GM19395 (cell line): ENCODE measurements at regions not wholly inside any gene's neighbourhood (a gene's known extent, or its start where the extent isn't known, plus 50 kb on each side); places are given as distances from the start of the nearest gene placed in this dataset.

Source experiments
- ATAC-seq: cut with Tn5 transposase; IDR thresholded peaks from one replicate; pipeline ENCODE4 v1.9.1; 2021; ENCODE audit warnings: mild to moderate bottlenecking, moderate library complexity; ENCODE audit not compliant: unreplicated experiment

GRCh38 chr15:39194106-39194830 lies 386.6 kb upstream of the THBS1 start:
- ATAC-seq, result no peak

GRCh38 chr15:39195961-39196486 lies 384.9 kb upstream of the THBS1 start:
- no peak for ATAC-seq

GRCh38 chr15:39198044-39199000 lies 382.6 kb upstream of the THBS1 start:
- ATAC-seq, result no peak

DNA sequence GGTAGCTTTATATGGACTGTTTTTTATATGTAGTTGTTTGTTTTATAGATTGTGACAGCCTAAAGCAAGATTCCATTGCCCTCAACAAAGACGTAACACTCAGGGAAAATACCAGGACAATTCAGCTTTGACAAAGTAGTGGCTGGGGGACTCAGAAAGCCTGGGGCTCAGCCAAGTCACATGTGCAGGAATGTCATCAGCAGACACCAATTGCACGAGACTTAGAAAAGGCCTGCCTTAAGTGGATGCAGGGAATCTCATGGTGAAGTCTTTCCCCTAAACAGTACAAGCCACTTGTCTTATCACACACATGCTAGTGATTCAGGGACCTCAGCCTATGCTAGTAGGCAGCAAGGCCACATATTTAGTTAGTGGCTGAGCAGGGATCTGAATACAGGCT lies 381.8 kb upstream of the THBS1 start:
- no peak for ATAC-seq

DNA sequence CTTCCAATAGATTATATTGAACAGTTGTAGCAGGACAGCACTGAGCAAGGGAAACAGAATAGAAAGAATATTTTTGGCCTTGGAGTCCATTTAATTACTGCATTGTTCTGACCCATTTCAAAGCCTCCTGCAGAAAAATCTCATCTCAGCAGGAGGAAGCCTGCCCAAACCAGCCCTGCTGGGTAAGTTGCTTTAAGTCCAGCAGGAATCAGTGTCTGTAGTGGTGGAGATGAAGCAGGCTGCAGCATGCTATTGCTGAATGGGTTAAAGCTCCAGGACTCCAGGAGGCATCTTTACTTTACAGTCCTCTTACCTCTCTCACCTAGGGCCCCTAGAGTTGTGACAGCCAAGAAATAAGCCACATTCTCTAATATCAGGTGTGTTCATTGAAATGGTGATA lies 380.3 kb upstream of the THBS1 start:
- ATAC-seq, result no peak

GRCh38 chr15:39202641-39203040 lies 378.2 kb upstream of the THBS1 start:
- no peak for ATAC-seq

- no peak for ATAC-seq
These were observed 376.8 kb upstream of the THBS1 start for GRCh38 chr15:39204031-39204430.

DNA sequence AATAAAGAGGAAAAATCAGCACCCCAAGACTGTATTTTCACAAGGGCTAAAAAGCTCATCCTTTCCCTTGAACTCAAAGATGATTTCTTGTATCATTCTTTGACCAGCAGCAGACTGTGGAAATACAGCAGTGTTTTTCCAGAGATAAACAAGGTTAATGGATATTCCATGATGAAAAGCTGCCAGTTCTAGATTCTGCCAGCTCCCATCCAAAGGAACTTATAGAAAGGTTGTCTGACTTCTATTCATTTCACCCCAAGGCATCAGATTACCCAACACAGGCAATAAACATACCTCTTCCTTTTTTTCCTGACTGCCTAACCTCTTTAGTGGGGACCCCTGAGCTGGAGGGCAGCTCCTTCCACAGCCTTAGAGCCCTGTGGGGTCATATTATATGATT lies 375.8 kb upstream of the THBS1 start:
- ATAC-seq, result no peak

GRCh38 chr15:39205506-39206371 lies 375.1 kb upstream of the THBS1 start:
- ATAC-seq, result no peak

DNA sequence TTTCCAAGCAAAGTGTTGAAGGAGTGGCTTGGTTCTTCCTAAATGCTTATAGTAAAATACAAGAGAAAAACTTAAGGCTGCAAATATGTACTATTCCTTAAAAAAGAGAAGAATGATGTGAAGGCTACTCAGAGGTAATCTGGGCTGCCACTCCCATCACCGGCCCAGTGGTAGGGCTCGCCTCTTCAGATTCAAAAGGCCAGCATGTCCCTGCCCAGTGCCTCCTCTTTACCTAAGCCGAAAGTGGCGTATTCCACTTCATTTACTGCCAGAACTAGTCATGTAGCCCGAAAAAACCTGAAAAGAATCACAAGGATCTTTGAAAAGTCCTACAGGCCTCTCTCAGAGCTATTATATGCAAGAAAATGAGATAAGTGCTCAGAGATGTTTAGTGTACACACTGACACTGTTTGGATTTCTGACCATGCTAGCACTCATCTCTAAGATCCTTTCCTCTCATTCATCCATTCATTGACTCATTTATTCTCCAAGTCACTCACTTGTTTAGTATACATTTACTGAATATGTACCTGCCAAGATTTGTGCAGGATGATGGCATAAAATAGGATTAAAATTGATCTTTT lies 373.3 kb upstream of the THBS1 start:
- no peak for ATAC-seq

DNA sequence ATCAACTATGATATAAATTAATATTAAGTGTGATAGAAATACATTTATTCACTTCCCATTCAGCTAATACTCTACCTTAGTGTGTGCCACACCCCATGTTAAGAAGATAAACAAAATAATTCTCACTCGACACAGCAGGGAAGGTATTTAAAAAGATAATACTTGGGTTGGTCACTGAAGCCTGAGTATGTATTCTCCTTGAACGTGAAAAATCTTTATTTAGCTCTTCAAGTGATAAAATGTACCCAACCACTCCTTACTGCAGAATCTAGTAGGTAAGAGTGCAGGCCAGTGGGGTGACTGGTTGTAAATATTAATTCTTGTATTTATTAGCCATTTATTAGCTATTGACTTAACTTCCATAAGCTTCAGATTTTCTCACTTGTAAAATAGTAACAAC lies 372.7 kb upstream of the THBS1 start:
- ATAC-seq, result no peak

DNA sequence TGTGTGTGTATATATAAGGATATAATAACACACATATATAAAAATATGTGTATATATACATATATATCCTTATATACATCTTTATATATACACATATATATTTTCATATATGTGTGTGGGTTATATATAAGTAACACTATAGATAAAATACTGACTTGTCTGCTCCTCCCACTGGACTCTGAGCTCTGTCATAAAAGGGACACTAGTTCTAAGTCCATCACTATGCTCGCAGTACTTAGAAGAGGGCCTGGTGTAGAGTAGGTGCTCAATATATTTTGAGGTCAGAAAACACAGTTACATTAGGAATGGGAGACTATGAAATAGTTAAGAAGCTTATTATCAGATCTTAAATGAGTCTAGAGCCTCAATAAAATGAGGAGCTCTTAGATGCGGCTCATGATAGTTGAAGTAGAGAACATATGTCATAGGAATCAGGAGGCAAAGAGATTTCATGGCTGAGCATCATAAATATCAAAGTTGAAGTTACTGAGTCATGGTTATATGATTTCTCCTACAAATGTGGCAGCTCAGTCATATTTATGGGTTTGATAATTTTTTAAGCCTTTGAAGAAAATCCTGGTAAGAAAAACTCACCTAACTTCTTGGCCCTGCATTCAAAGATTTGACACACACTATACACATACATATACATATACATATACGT lies 371.2 kb upstream of the THBS1 start:
- no peak for ATAC-seq

DNA sequence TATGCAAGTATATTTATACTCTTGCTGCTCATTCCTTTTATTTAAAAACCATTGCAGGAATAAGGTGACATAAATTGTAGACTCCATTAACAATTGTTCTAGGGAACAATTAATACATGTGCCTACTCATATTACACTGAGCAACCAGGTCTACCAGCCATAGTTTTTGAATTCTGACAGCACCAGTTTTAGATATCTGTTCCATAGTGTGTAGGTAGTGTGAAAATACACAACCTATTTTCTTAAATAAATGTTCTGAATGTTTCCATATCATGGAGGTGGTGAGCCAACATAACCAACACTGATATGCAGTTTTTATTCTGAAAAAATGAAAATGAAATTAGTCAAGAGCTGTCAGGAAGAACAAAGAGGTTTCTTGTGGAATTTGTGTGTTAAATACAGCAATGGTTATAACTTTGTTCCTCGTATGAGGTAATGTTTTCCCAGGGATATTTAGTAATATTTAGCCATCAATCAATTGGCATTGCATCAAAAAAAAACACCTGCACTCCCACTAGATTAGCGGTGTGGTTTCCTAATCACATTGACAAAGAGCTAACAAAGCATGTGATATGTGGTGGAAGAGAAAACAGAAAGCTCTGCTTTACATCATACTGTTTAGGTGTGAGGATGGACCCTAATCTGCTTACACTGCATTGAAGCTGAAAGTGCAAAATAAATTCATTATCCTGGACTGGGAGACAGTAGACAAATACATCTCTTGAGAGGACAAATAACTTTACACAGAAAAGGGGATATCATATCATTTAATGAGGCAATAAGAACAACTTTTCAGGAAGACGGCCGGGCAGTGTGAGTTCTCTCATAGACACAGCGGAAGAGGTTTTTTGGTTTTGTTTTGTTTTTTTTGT lies 369.5 kb upstream of the THBS1 start:
- ATAC-seq, result no peak

DNA sequence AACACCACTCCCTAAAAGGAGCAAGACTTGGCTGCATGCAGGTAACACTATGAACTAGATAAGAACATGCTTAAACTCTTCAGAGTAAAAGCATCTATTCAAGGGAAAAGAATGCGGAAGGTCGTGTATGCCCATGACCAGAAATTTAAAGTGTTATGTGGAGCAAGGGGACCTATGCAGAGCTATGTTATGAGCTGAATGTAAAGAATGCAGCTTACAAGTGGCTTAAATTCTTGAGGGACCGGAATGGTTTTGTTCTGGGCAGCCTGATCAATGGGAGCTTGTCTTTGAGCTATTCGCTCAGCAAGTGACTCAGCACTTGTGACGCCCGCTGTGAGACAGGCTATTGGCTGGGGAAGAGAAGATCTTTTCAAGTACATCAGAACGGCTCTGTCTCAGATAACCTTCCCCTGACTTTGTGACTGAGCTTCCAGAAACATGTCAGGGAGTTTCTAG lies 367.5 kb upstream of the THBS1 start:
- ATAC-seq, result no peak

DNA sequence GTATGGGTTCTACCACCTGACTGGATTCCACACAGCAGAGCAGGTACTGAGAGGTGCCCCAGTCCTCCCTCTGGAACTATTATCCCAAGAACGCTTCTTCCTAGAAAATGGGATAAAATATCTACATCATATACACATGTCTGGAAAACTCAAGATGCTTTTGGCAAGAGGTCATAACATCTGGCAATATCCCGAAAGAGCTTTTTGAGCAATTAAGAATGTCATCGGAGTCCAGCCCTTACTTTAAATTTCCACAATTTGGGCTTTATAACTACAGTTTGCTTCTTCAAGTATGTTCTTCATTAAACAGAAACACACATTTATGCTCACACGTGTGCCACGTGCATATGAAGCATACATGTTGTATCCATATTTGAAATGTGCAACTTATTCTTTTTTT lies 365.9 kb upstream of the THBS1 start:
- ATAC-seq, result no peak

DNA sequence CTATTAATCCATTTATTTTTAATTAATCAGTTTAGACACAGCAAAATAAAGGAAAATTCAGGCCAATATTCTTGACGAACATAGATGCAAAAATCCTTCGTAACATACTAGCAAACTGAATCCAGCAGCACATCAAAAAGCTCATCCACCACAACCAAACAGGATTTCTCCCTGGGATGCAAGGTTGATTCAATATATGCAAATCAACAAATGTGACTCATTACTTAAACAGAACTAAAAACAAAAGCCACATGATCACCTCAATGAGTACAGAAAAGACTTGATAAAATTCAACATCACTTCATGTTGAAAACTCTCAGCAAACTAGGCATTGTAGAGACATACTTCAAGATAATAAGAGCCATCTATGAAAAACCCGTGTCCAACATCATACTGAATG lies 364.1 kb upstream of the THBS1 start:
- ATAC-seq, result no peak

- no peak for ATAC-seq
These were observed 361.3 kb upstream of the THBS1 start for GRCh38 chr15:39219608-39220007.

GRCh38 chr15:39226169-39226937 lies 354.5 kb upstream of the THBS1 start:
- ATAC-seq, result no peak
